NOMO-1 (cell line): ENCODE measurements at regions not wholly inside any gene's neighbourhood (a gene's known extent, or its start where the extent isn't known, plus 50 kb on each side); places are given as distances from the start of the nearest gene placed in this dataset.
A peak's percentile ranks its signal among the peaks of the same experiment; 100 is the strongest.
"Not testable (repeated sequence)": the region's sequence is repeated elsewhere in the genome, so short reads cannot be mapped to it uniquely, and the experiment has no call there.

Experiments
- DNase-seq, 2 experiments: peaks; one replicate each; lab custom pipeline; 2025; ENCODE audit not compliant: unreplicated experiment in 2 of 2; lab: John Stamatoyannopoulos, UW

GRCh38 chrX:125089761-125090445 is 229.8 kb upstream of the TEX13C start:
- DNase-seq, result no peak

- no peak for DNase-seq
These were observed 225.8 kb upstream of the TEX13C start for GRCh38 chrX:125093852-125094251.

- DNase-seq, result no peak
These were observed 224.8 kb upstream of the TEX13C start for GRCh38 chrX:125094901-125095300.

- no peak for DNase-seq
These were observed 223.2 kb upstream of the TEX13C start for GRCh38 chrX:125096469-125096868.

- DNase-seq, result no peak
These were observed 222.8 kb upstream of the TEX13C start for GRCh38 chrX:125096870-125097269.

GRCh38 chrX:125101971-125102755 is 217.5 kb upstream of the TEX13C start:
- DNase-seq, result no peak

GRCh38 chrX:125103693-125104092 is 216.0 kb upstream of the TEX13C start:
- no peak for DNase-seq

- DNase-seq, result no peak
These were observed 210.8 kb upstream of the TEX13C start for GRCh38 chrX:125108921-125109320.

- peak in 1 of 2 experiments; percentile 6 for DNase-seq
These were observed 188.5 kb upstream of the TEX13C start for GRCh38 chrX:125131164-125131563.

- DNase-seq, result peak in 1 of 2 experiments; percentile 30
These were observed 187.4 kb upstream of the TEX13C start for GRCh38 chrX:125132274-125132673.

GRCh38 chrX:125137521-125137920 is 182.2 kb upstream of the TEX13C start:
- no peak for DNase-seq

- DNase-seq, result no peak
These were observed 169.4 kb upstream of the TEX13C start for GRCh38 chrX:125150231-125150630.

- DNase-seq, result no peak
These were observed 168.5 kb upstream of the TEX13C start for GRCh38 chrX:125151146-125151545.

GRCh38 chrX:125152011-125152410 is 167.7 kb upstream of the TEX13C start:
- no peak for DNase-seq

GRCh38 chrX:125153621-125154020 is 166.1 kb upstream of the TEX13C start:
- DNase-seq, result no peak

- DNase-seq, result not testable (repeated sequence)
These were observed 165.1 kb upstream of the TEX13C start for GRCh38 chrX:125154288-125155257.

- DNase-seq, result not testable (repeated sequence)
These were observed 164.2 kb upstream of the TEX13C start for GRCh38 chrX:125155296-125156033.

- DNase-seq, result no peak
These were observed 149.2 kb upstream of the TEX13C start for GRCh38 chrX:125170459-125170858.

- no peak for DNase-seq
These were observed 147.1 kb upstream of the TEX13C start for GRCh38 chrX:125172531-125172930.

GRCh38 chrX:125175991-125176584 is 143.6 kb upstream of the TEX13C start:
- DNase-seq, result no peak
